RWPE2 (cell line): ENCODE measurements at regions not wholly inside any gene's neighbourhood (a gene's known extent, or its start where the extent isn't known, plus 50 kb on each side); places are given as distances from the start of the nearest gene placed in this dataset.

Source experiments
- ATAC-seq: fragments of 200-7000 bp; cut with Tn5 transposase; 3 replicates; pipeline ENCODE4 v1.9.1; 2021; ENCODE audit warnings: low read depth
- DNase-seq: peaks from one replicate; pipeline ENCODE4 v3.0.0-alpha.2; 2020; ENCODE audit warnings: low spot score
- H3K27ac ChIP-seq: fragments of 450-650 bp; 2 replicates; pipeline ENCODE4 v1.5.1; 2017; ENCODE audit warnings: mild to moderate bottlenecking; ENCODE audit not compliant: poor library complexity, severe bottlenecking
- H3K27me3 ChIP-seq: fragments of 250-450 bp; sonication (Bioruptor Pico); 2 replicates; pipeline ENCODE4 v1.5.1; 2021; ENCODE audit warnings: mild to moderate bottlenecking, moderate library complexity; ENCODE audit not compliant: insufficient read depth, poor library complexity, severe bottlenecking
- H3K36me3 ChIP-seq: fragments of 250-450 bp; sonication (Bioruptor Pico); 2 replicates; pipeline ENCODE4 v1.5.1; 2020; ENCODE audit warnings: low read depth, mild to moderate bottlenecking, moderate library complexity
- H3K4me1 ChIP-seq: fragments of 250-450 bp; sonication (Bioruptor Pico); 2 replicates; pipeline ENCODE4 v1.5.1; 2021; ENCODE audit warnings: mild to moderate bottlenecking, moderate library complexity; ENCODE audit not compliant: insufficient read depth, poor library complexity, severe bottlenecking
- H3K4me3 ChIP-seq: fragments of 250-450 bp; sonication (Bioruptor Pico); 2 replicates; pipeline ENCODE4 v1.5.1; 2021; ENCODE audit warnings: mild to moderate bottlenecking, moderate library complexity; ENCODE audit not compliant: severe bottlenecking
- H3K9me3 ChIP-seq: fragments of 250-450 bp; sonication (Bioruptor Pico); 2 replicates; pipeline ENCODE4 v1.5.1; 2021; ENCODE audit warnings: mild to moderate bottlenecking, moderate library complexity; ENCODE audit not compliant: severe bottlenecking
- TF ChIP-seq, protein P1 (sequence below): fragments of 450-650 bp; IDR thresholded peaks from one replicate; pipeline ENCODE4 v1.5.1; 2017; ENCODE audit warnings: mild to moderate bottlenecking, moderate library complexity; ENCODE audit not compliant: poor library complexity, severe bottlenecking

GRCh38 chr9:3732077-3733038 is 206.6 kb upstream of the RFX3 start:
- Histone ChIP-seq H3K27ac (no peak overlapping the region), H3K27me3 (no peaks in the 10 kb centered on the region), H3K4me3 (no peak overlapping the region), H3K36me3 (no peaks in the 10 kb centered on the region), H3K4me1 (no peaks in the 10 kb centered on the region), H3K9me3 (no peaks in the 10 kb centered on the region)
- TF ChIP-seq, protein P1, sequence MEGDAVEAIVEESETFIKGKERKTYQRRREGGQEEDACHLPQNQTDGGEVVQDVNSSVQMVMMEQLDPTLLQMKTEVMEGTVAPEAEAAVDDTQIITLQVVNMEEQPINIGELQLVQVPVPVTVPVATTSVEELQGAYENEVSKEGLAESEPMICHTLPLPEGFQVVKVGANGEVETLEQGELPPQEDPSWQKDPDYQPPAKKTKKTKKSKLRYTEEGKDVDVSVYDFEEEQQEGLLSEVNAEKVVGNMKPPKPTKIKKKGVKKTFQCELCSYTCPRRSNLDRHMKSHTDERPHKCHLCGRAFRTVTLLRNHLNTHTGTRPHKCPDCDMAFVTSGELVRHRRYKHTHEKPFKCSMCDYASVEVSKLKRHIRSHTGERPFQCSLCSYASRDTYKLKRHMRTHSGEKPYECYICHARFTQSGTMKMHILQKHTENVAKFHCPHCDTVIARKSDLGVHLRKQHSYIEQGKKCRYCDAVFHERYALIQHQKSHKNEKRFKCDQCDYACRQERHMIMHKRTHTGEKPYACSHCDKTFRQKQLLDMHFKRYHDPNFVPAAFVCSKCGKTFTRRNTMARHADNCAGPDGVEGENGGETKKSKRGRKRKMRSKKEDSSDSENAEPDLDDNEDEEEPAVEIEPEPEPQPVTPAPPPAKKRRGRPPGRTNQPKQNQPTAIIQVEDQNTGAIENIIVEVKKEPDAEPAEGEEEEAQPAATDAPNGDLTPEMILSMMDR, result peak; percentile 86
- ATAC-seq, result peak; percentile 98
- DNase-seq, result no peak

DNA sequence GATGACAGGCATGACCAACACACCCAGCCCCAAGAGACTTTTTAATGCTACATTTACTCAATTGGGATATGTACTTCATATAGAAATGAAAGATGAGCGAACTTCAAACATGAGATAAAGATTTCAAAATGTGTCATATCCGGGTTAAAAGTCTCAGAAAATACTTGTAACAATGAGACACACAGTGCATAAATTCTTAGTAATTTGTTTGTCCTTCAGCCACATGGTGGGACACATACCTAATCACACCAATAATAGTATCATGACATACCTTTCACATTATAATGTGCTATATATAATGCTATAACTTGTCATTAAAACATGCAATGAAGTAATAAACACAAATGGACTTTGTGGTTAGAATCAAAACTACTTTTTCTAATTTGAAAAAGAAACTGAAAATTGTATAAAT is 204.7 kb upstream of the RFX3 start:
- no peaks in the 10 kb centered on the region for H3K36me3 ChIP-seq
- H3K4me3 ChIP-seq, result no peak overlapping the region
- TF ChIP-seq, protein P1, result no peak
- ATAC-seq (no peak), DNase-seq (no peak)
- H3K27me3 ChIP-seq, result no peaks in the 10 kb centered on the region
- H3K27ac ChIP-seq, result no peak overlapping the region
- no peaks in the 10 kb centered on the region for H3K4me1 ChIP-seq
- H3K9me3 ChIP-seq, result no peaks in the 10 kb centered on the region

DNA sequence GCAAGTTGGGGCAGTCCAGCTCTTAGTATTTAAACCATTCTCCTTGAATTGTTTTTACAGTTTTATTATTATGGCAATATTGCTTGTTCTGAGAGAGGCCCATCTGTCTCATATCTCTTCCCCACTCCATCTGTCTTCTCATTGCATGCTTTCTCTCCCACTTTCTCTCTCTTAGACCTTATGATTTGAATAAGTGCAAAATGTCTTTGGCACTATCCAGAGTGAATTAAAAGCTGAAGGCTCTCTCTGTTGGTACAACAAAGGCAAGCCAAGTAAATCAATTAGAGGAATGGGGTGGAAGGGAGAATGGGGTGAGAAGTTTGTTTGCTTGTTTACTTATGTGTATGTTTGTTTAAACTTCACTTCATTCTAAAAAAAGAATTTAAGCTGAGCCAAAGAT is 195.3 kb upstream of the RFX3 start:
- no peak overlapping the region for H3K4me3 ChIP-seq
- H3K27ac ChIP-seq, result no peak overlapping the region
- ATAC-seq, result no peak
- H3K27me3 ChIP-seq, result no peaks in the 10 kb centered on the region
- no peaks in the 10 kb centered on the region for H3K36me3 ChIP-seq
- no peaks in the 10 kb centered on the region for H3K4me1 ChIP-seq
- TF ChIP-seq, protein P1, result no peak
- no peak for DNase-seq
- no peaks in the 10 kb centered on the region for H3K9me3 ChIP-seq

- ATAC-seq (no peak), DNase-seq (no peak)
- H3K27ac ChIP-seq, result no peak overlapping the region
- no peaks in the 10 kb centered on the region for H3K4me1 ChIP-seq
- no peak overlapping the region for H3K4me3 ChIP-seq
- H3K27me3 ChIP-seq, result no peaks in the 10 kb centered on the region
- TF ChIP-seq, protein P1, result no peak
- H3K36me3 ChIP-seq, result no peaks in the 10 kb centered on the region
- no peaks in the 10 kb centered on the region for H3K9me3 ChIP-seq
These were observed 193.5 kb upstream of the RFX3 start for GRCh38 chr9:3719286-3719685.

DNA sequence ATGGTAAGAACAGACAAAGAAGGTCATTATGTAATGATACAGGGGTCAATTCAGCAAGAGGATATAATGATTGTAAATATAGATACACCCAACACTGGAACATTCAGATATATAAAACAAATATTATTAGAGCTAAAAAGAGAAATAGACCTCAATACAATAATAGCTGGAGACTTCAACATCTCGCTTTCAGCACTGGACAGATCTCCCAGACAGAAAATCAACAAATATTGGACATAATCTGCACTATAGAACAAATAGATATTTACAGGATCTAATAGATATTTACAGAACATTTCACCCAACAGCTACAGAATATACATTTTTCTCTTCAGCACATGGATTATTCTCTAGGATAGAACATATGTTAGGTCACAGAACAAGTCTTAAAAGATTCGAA is 190.6 kb upstream of the RFX3 start:
- Histone ChIP-seq H3K27ac (no peak overlapping the region), H3K27me3 (no peaks in the 10 kb centered on the region), H3K36me3 (no peaks in the 10 kb centered on the region), H3K4me1 (no peaks in the 10 kb centered on the region), H3K4me3 (no peak overlapping the region), H3K9me3 (no peaks in the 10 kb centered on the region)
- DNase-seq (no peak), ATAC-seq (no peak)
- TF ChIP-seq, protein P1, result no peak
